Forelimb muscle (tissue), 1 donor: ENCODE measurements at regions not wholly inside any gene's neighbourhood (a gene's known extent, or its start where the extent isn't known, plus 50 kb on each side); places are given as distances from the start of the nearest gene placed in this dataset.

Experiments
- DNase-seq: peaks from one replicate; pipeline ENCODE4 v3.0.0-alpha.2; 2013; ENCODE audit warnings: low read depth

GRCh38 chr3:190790185-190790584 lies 72.3 kb downstream of the GMNC start:
- no peak for DNase-seq

GRCh38 chr3:190786898-190787297 lies 75.6 kb downstream of the GMNC start:
- DNase-seq: no peak

- DNase-seq: no peak
Observed at GRCh38 chr3:190785047-190785446, 77.4 kb downstream of the GMNC start.

- DNase-seq: no peak
Observed at GRCh38 chr3:190780524-190780923, 82.0 kb downstream of the GMNC start.

- no peak for DNase-seq
Observed at GRCh38 chr3:190774633-190775032, 87.9 kb downstream of the GMNC start.

- no peak for DNase-seq
Observed at GRCh38 chr3:190773948-190774347, 88.5 kb downstream of the GMNC start.

GRCh38 chr3:190772831-190773230 lies 89.7 kb downstream of the GMNC start:
- no peak for DNase-seq

- no peak for DNase-seq
Observed at GRCh38 chr3:190768891-190769290, 93.6 kb downstream of the GMNC start.

GRCh38 chr3:190767851-190768250 lies 94.6 kb downstream of the GMNC start:
- no peak for DNase-seq

- no peak for DNase-seq
Observed at GRCh38 chr3:190764231-190765134, 98.0 kb downstream of the GMNC start.

GRCh38 chr3:190762801-190763200 lies 99.7 kb downstream of the GMNC start:
- no peak for DNase-seq

GRCh38 chr3:190747571-190747970 lies 114.9 kb downstream of the GMNC start:
- no peak for DNase-seq

GRCh38 chr3:190746986-190747385 lies 115.5 kb downstream of the GMNC start:
- no peak for DNase-seq

GRCh38 chr3:190746531-190746930 lies 116.0 kb downstream of the GMNC start:
- DNase-seq: no peak

GRCh38 chr3:190741788-190742187 lies 120.7 kb downstream of the GMNC start:
- no peak for DNase-seq

- no peak for DNase-seq
Observed at GRCh38 chr3:190739641-190740185, 122.8 kb downstream of the GMNC start.

GRCh38 chr3:190738636-190739155 lies 123.8 kb downstream of the GMNC start:
- DNase-seq: peak; percentile 31

GRCh38 chr3:190737446-190737845 lies 125.0 kb downstream of the GMNC start:
- DNase-seq: no peak

GRCh38 chr3:190734490-190734889 lies 128.0 kb downstream of the GMNC start:
- no peak for DNase-seq

- DNase-seq: no peak
Observed at GRCh38 chr3:190733591-190734146, 128.8 kb downstream of the GMNC start.

- DNase-seq: no peak
Observed at GRCh38 chr3:190731596-190731995, 130.9 kb downstream of the GMNC start.

- no peak for DNase-seq
Observed at GRCh38 chr3:190728574-190729246, 133.8 kb downstream of the GMNC start.
